GM08714 (cell line): ENCODE measurements at regions not wholly inside any gene's neighbourhood (a gene's known extent, or its start where the extent isn't known, plus 50 kb on each side); places are given as distances from the start of the nearest gene placed in this dataset.

Experiments used
- H3K4me3 ChIP-seq: fragments of 200-500 bp; sonication (Bioruptor generic); 2 replicates; pipeline ENCODE4 v1.5.1; 2014; ENCODE audit warnings: mild to moderate bottlenecking, low read length, inconsistent platforms
- ZNF274 ChIP-seq: IDR thresholded peaks from 2 replicates; pipeline ENCODE4 v1.6.1; 2012; ENCODE audit warnings: mild to moderate bottlenecking, low read depth, low read length

DNA sequence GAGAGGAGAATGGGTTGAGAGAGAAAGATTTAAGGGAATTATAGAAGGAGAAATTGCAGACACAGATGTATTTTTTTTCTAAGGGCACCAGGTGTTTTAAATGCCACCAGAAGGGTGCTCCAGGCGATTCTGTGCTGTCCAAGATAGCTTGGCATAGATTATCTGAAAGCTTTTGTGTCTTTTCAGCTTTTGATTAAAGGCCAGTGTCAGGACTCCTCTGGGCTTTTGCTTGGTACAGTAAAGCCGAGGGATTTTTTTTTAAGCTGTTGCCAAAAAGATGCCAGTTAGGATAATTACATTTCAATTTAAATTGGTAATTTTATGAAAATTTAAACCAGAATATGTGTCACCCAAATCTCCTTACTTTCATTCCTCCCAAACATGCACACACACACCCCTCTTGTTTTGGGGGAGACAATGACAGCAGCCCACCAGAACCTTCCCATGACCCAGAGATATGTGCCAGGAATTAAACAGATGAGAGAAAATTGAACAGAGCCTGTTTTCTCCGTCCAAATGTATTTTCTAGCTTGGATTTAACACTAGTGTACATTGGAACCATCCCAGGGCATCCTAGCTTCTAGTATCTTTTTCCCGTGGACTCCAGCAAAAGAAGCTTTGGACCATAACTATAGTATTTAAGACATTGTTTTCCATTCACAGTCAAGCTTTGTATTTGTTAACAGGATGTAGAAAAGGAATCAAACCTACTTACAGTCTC is 670.7 kb upstream of the CXADR start:
- no peak overlapping the region for H3K4me3 ChIP-seq
- no peak for TF ChIP-seq ZNF274

GRCh38 chr21:16842696-16843035 is 670.2 kb upstream of the CXADR start:
- H3K4me3 ChIP-seq: no peak overlapping the region
- TF ChIP-seq ZNF274: no peak

DNA sequence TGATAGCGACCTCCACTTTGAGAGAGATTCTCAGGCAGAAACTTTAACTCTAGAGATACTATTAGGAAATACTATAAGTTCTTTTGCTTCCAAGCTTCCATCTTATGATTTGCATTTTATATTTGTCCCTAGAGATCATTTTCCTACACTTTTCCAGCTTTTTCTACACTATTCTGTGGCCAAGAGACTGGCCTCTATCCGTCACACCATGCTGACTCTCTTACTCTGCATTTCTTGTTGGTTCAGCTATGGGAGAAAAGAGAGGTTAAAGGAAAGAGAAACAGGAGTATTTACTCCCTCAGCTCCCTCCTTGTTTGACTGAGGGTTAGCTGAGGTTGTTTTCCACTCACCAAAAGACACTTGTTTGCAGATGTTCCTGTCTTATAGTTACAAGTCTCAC is 665.6 kb upstream of the CXADR start:
- TF ChIP-seq ZNF274: no peak
- no peak overlapping the region for H3K4me3 ChIP-seq

- no peak overlapping the region for H3K4me3 ChIP-seq
- TF ChIP-seq ZNF274: no peak
These were observed 661.8 kb upstream of the CXADR start for GRCh38 chr21:16851054-16851453.

DNA sequence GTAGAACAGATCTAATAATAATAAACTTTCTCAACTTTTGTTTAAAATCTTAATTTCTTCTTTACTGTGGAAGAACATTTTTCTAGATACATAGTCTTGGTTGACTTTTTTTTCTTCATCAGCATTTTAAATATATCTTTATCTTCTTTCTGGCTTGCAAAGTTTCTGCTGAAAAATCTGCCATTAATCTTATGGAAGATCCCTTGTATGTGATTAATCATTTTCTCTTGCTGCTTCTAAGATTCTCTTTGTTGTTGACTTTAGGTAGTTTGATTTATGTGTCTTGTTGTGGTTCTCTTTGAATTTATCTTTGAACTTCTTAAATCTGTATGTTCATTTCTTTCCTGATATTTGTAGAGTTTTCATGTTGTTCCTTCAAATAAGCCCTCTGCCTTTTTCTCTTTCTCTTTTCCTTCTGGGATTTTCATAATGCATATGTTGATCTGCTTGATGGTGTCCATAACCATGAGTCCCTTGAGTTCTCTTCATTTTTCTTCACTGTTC is 657.6 kb upstream of the CXADR start:
- TF ChIP-seq ZNF274: no peak
- no peak overlapping the region for H3K4me3 ChIP-seq

DNA sequence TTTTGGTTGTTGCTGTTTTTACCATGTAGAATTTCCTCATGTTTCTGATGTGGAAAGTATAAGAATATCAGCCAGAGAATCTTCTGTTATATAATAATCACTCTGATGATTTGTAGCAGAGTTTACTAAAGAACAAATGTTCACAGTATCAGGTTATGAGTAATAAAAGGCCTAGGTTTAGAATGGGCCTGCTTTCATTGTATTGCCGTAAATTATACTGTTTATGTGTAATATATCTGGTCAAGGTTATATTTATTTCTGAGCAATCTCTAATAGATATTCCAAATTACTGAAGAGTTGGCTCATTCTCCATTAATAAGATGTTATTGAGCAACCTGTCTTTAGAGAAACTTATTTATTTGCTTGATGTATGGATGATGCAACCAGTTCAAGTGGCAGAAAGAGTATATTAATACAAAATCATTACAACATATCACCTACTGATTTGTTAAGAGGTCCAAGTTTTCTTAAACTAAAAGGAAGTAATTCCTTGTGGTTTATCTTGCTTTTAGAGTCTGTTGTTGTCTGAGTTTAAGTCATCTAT is 649.4 kb upstream of the CXADR start:
- H3K4me3 ChIP-seq: no peak overlapping the region
- no peak for TF ChIP-seq ZNF274

- H3K4me3 ChIP-seq: no peak overlapping the region
- TF ChIP-seq ZNF274: no peak
These were observed 648.9 kb upstream of the CXADR start for GRCh38 chr21:16863908-16864307.

- no peak overlapping the region for H3K4me3 ChIP-seq
- TF ChIP-seq ZNF274: no peak
These were observed 647.2 kb upstream of the CXADR start for GRCh38 chr21:16865632-16866031.

GRCh38 chr21:16866851-16867250 is 646.0 kb upstream of the CXADR start:
- no peak overlapping the region for H3K4me3 ChIP-seq
- TF ChIP-seq ZNF274: no peak

DNA sequence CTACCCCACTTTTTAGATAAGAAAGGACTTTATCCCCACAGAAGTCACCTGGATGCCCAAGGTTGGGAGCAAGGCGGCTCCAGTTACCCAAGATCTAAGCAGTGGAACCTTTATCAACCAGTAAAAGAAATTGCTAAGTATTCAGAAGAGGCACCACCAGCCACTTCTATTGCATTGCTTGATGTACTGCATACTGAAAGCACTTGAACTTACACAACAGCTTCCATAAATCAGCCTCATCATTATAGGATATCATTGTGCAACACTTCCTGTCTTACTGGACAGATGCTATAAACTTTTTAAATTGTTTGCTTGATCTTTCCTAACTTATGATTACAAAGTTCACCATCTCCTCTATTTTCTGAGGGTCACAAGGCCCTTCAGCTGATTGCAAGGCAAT is 642.7 kb upstream of the CXADR start:
- no peak overlapping the region for H3K4me3 ChIP-seq
- TF ChIP-seq ZNF274: no peak

DNA sequence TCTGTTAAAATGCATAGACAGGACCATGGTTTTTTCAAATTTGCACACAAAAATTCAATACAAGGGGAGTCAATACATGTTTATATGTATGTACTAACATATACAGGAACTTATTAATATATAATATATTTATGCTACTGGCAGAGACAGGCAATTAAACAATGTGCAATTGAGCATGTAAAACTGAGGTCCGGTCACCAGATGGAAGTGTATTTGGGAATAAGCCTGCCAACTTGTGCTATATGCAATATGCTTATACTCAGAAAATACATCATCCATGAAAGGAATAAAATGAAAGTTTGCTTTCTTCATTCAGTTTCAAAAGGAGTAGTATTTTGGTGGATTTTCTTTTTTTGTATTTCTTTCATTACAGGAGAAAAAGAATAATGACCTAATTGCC is 640.2 kb upstream of the CXADR start:
- no peak for TF ChIP-seq ZNF274
- no peak overlapping the region for H3K4me3 ChIP-seq

DNA sequence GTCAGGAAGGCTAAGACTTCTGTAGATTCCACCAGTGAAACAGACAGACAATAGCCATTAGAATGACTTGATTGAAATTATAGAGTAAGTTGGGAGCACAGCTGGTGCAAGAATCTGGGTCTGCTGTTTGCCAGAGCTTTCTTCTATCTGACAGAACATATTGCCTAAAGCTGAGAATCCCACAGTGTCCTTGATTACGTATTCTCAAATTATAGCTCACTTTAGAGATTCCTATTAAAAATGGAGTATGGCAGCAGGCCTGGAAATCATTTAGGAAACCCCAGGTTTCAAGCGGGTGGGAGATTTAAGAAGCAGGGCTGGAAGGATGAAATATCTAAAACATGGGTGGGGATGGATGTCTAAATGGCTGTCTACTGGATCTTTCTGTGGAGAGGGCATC is 639.7 kb upstream of the CXADR start:
- no peak for TF ChIP-seq ZNF274
- no peak overlapping the region for H3K4me3 ChIP-seq

DNA sequence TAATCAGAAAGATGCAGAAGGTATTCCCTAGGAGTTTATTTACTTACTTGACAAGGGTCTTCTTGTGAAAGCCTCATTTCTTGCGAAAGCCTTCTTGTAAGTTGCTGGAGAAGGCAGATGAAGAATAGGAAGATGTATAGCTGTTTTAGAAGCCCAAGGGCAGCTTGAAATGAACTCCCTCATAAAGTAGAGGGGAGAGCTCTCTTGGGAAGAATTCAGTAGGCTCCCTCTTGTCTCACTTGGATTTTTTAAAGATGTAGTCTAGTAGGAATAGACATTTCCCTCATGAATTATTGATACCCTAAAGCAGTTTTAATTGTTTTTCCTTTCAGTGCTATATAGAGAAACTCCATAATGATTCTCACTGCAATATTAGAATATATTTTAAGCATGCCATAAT is 639.2 kb upstream of the CXADR start:
- H3K4me3 ChIP-seq: no peak overlapping the region
- no peak for TF ChIP-seq ZNF274

GRCh38 chr21:16879479-16879878 is 633.4 kb upstream of the CXADR start:
- no peak overlapping the region for H3K4me3 ChIP-seq
- TF ChIP-seq ZNF274: no peak

- TF ChIP-seq ZNF274: no peak
- H3K4me3 ChIP-seq: no peak overlapping the region
These were observed 621.0 kb upstream of the CXADR start for GRCh38 chr21:16891821-16892220.

DNA sequence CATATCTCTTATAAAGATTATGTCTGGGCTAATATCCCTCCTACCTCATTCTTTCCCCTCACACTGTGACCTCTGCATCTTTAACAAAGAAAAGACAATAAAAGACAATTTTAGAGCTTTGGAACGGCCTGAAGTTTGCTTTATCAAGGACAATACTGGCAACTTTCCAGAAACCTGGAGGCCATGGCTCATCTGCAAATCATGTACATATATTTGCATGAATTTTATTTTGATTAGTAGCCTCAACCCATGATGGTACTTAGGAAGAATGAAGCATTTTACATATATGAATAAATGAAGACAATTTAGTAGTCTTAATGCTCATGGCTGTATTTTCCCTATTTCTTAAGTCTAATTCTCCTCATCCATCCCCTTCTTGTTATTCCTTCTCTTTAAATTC is 612.2 kb upstream of the CXADR start:
- no peak for TF ChIP-seq ZNF274
- H3K4me3 ChIP-seq: no peak overlapping the region
